CD4-positive, alpha-beta T cell treated with Interleukin-4 for 4 hours (primary cell): ENCODE measurements at regions not wholly inside any gene's neighbourhood (a gene's known extent, or its start where the extent isn't known, plus 50 kb on each side); places are given as distances from the start of the nearest gene placed in this dataset.
A peak's percentile ranks its signal among the peaks of the same experiment; 100 is the strongest.
"Not testable (repeated sequence)": the region's sequence is repeated elsewhere in the genome, so short reads cannot be mapped to it uniquely, and the experiment has no call there.

ENCODE experiments used
- DNase-seq: peaks from one replicate; pipeline ENCODE4 v3.0.0-alpha.2; 2020

GRCh38 chr2:181737302-181737701 is 57.0 kb upstream of the NEUROD1 start:
- not testable (repeated sequence) for DNase-seq

DNA sequence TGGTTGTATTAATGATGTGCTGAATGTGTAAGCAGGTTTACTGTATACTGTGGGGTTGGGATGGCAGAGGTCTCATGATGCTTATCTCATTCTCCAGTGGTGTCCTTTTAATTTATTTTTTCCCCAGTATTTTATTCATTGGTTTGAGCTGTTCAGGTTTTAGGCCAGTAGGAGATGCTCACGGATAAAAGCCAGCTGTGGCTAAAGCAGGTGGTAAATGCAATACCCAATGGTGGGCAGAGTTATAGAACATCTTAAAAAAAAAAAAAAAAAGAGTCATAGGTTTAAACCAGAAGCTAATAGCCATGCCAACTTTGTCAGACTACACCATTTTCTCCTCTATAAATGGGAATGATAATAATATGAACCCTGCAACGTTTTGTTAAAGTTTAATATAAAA is 57.8 kb upstream of the NEUROD1 start:
- DNase-seq = no peak

DNA sequence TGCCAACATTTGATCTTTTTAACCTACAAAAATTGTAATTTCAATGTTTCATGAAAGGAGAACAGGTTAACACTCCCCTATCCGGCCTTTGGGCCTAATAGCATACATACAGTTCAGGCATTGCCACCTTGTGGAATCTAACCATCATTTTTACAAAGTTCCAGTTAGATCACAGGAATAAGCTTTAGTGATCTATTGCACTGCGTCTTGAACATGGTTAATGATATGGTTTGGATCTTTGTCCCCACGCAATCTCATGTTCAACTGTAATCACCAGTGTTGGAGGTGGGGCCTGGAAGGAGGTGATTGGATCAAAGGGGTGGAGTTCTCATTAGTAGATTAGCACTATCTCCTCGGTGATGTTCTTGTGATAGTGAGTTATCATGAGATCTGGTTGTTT is 58.2 kb upstream of the NEUROD1 start:
- DNase-seq = no peak

DNA sequence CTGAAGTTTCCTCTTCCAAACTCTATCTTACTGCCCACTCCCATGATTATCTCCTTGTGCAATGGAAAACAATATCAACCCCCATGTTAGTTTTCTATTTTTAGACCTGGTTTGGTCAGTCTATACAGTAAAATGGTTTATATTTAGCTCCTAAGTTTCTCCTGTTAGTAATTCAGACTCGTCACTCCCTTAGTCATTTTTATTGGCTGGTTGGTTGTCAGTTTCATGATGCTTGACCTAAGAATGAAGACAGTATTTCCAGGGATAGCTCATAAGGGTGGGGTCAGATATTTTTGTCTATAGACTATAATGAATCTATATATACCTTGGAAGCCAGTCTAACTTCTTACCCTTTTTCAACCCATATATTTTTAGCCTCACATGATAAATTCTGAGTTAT is 61.4 kb upstream of the NEUROD1 start:
- no peak for DNase-seq

GRCh38 chr2:181742361-181742760 is 62.0 kb upstream of the NEUROD1 start:
- DNase-seq = no peak

DNA sequence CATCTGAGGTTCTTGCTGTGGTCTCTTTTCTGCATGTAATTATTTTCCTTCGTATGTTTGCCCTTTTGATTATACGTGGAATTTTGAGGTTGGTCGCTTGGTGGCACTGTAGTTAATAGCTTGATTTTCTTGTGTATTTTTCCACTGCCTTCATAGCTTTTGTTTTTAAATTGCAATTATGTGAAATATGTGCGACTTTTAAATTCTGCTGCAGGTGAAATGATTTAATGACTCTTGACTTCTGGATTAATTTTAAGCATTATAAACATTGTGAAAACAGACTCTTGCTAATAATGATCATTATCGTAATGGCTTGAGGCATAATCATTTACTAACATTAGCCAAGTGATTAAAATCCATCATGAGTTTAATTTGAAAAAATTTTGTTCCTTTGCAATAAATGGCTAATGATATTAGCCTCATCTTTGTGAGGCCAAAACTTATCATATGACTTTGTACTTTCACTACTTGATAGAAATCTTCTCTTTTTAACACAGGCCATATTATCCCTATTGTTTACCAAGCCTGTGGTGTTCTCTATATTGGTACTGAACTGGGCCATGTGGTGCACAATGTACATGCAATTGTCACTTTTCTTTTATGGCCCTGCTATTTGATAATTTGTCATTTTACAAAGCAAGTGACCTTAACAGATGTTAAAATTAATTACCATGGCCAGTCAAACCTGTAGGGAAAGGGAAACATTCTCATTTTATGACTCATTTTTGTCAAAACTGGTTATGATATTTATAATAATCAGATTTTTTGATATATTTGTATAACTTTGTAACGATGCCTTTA is 62.8 kb upstream of the NEUROD1 start:
- DNase-seq = peak; percentile 49

- no peak for DNase-seq
Measured at GRCh38 chr2:181743723-181744031, 63.4 kb upstream of the NEUROD1 start.

GRCh38 chr2:181745796-181746540 is 65.7 kb upstream of the NEUROD1 start:
- no peak for DNase-seq

DNA sequence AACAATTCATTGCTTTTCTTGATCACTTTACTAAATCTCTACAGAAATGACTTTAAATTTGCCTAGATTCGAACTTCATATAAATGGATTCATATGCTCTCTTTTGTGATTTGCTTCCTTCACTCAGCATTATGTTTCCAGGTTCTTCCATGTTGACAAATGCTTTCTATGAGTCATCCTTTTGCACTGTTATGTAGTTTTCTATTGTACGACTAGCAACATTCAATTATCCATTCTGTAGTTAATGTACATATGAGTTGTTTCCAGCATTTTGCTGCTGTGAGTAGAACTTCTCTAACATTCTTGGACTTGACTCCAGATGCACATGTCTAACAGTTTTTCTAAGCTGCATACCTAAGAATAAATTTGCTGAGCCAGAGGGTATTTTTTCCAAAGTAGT is 66.5 kb upstream of the NEUROD1 start:
- no peak for DNase-seq

DNA sequence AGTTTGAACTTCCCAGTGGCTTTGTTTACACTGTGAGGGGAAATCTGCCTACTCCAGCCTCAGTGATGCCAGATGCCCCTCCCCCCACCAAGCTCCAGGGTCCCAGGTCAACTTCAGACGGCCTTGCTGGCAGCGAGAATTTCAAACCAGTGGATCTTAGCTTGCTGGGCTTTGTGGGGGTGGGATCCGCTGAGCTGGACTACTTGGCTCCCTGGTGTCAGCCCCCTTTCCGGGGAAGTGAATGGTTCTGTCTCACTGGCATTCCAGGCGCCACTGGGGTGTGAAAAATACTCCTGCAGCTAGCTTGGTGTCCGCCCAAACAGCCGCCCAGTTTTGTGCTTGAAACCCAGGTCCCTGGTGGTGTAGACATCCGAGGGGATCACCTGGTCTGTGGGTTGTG is 70.0 kb upstream of the NEUROD1 start:
- no peak for DNase-seq

- no peak for DNase-seq
Measured at GRCh38 chr2:181751266-181752030, 71.1 kb upstream of the NEUROD1 start.

- no peak for DNase-seq
Measured at GRCh38 chr2:181752301-181752700, 72.0 kb upstream of the NEUROD1 start.

DNA sequence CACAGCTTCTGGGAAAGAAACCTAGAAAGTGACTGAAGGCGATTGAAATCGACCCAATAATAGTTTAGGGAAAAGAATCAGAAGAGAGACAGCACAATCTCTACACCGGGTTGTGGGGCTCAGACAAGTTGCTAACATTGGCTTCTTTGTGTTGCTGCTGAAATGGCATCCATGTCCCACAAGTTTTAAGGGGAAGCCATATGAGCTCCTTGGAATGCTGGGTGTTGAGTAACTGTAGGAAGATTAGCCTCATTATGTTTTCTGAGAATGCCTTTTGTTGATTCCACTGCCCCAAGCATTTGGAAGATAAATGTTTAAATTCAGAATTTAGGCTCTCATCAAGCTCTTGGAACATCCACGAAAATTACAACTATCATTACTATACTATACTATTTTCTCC is 73.4 kb upstream of the NEUROD1 start:
- DNase-seq = no peak

DNA sequence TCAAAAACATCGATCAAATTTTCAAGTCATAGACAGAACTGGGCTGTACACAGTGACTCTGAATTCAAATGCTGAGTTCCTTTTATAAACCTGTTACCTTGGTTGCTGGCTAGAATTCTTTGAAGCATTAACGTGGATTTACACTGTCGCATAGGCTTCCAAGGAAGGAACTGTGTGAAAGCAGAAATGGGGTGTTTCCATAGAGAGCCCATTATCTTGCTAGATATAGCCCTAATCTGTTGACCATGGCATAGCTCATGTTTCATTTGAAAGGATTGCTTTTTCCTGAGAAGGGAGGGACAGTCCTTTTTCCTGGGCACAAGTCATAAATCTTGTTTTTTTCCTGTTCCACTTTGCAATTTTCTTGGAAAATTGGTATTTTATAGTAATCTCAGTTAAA is 73.8 kb upstream of the NEUROD1 start:
- no peak for DNase-seq

GRCh38 chr2:181755181-181755580 is 74.9 kb upstream of the NEUROD1 start:
- no peak for DNase-seq

GRCh38 chr2:181760521-181760920 is 80.2 kb upstream of the NEUROD1 start:
- no peak for DNase-seq

GRCh38 chr2:181761175-181761574 is 80.9 kb upstream of the NEUROD1 start:
- DNase-seq = no peak

GRCh38 chr2:181762000-181762399 is 81.7 kb upstream of the NEUROD1 start:
- no peak for DNase-seq

- no peak for DNase-seq
Measured at GRCh38 chr2:181762848-181763247, 82.5 kb upstream of the NEUROD1 start.

- no peak for DNase-seq
Measured at GRCh38 chr2:181763423-181763822, 83.1 kb upstream of the NEUROD1 start.

GRCh38 chr2:181764095-181764963 is 84.0 kb upstream of the NEUROD1 start:
- no peak for DNase-seq

GRCh38 chr2:181766129-181766528 is 85.8 kb upstream of the NEUROD1 start:
- DNase-seq = no peak

DNA sequence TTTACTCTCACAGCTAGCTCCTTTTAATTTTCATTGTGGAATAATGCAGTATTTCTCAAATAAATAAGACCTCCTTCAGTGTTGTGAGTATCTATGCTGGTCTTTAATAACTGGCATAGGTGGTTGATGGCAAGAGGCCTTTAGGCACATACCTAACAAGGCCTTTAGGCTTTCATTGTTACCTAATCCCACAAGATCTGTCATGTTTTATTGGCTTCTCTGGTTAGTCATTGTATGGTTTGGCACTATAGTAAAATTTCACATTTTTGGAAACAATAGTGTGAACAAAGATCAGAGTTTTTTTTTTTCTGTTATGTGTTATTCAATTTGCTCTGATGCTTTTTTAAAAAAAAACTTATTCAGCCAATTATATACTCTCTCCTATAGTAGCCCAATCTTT is 89.8 kb upstream of the NEUROD1 start:
- no peak for DNase-seq
